Stimulated activated CD4-positive, alpha-beta T cell treated with anti-CD3 and anti-CD28 coated beads, Interleukin-1b, Interleukin-23, amount 100 ng/mL, for 48 hours (primary cell): ENCODE measurements at regions not wholly inside any gene's neighbourhood (a gene's known extent, or its start where the extent isn't known, plus 50 kb on each side); places are given as distances from the start of the nearest gene placed in this dataset.
"Not testable (repeated sequence)": the region's sequence is repeated elsewhere in the genome, so short reads cannot be mapped to it uniquely, and the experiment has no call there.

Experiments used
- DNase-seq: peaks from one replicate; pipeline ENCODE4 v3.0.0-alpha.2; 2020

GRCh38 chr13:50460358-50460757, 383.1 kb downstream of the DLEU7 start:
- DNase-seq, result no peak

GRCh38 chr13:50461189-50461588, 382.3 kb downstream of the DLEU7 start:
- DNase-seq, result no peak

GRCh38 chr13:50463719-50464118, 379.8 kb downstream of the DLEU7 start:
- DNase-seq, result no peak

GRCh38 chr13:50464349-50465251, 378.9 kb downstream of the DLEU7 start:
- no peak for DNase-seq

GRCh38 chr13:50466456-50466855, 377.0 kb downstream of the DLEU7 start:
- DNase-seq, result no peak

- no peak for DNase-seq
Observed at GRCh38 chr13:50467156-50468110, 376.1 kb downstream of the DLEU7 start.

GRCh38 chr13:50468849-50469669, 374.4 kb downstream of the DLEU7 start:
- no peak for DNase-seq

- DNase-seq, result not testable (repeated sequence)
Observed at GRCh38 chr13:50473050-50473449, 370.4 kb downstream of the DLEU7 start.

GRCh38 chr13:50474088-50474662, 369.3 kb downstream of the DLEU7 start:
- DNase-seq, result no peak

GRCh38 chr13:50476577-50477285, 366.8 kb downstream of the DLEU7 start:
- no peak for DNase-seq

- no peak for DNase-seq
Observed at GRCh38 chr13:50481936-50482335, 361.6 kb downstream of the DLEU7 start.

- DNase-seq, result no peak
Observed at GRCh38 chr13:50483416-50483815, 360.1 kb downstream of the DLEU7 start.

- no peak for DNase-seq
Observed at GRCh38 chr13:50484472-50485113, 358.9 kb downstream of the DLEU7 start.

- DNase-seq, result no peak
Observed at GRCh38 chr13:50485979-50486935, 357.2 kb downstream of the DLEU7 start.

- DNase-seq, result no peak
Observed at GRCh38 chr13:50493683-50494082, 349.8 kb downstream of the DLEU7 start.

GRCh38 chr13:50494138-50494537, 349.4 kb downstream of the DLEU7 start:
- no peak for DNase-seq

GRCh38 chr13:50503212-50503611, 340.3 kb downstream of the DLEU7 start:
- not testable (repeated sequence) for DNase-seq

- DNase-seq, result no peak
Observed at GRCh38 chr13:50509167-50509566, 334.3 kb downstream of the DLEU7 start.

- DNase-seq, result no peak
Observed at GRCh38 chr13:50509771-50510441, 333.6 kb downstream of the DLEU7 start.
